Erythroblast (primary cell): ENCODE measurements at regions not wholly inside any gene's neighbourhood (a gene's known extent, or its start where the extent isn't known, plus 50 kb on each side); places are given as distances from the start of the nearest gene placed in this dataset.

Experiments used
- GATA1 ChIP-seq: IDR thresholded peaks from 2 replicates; pipeline ENCODE4 v1.6.1; 2011; ENCODE audit warnings: low read depth, mild to moderate bottlenecking, control low read depth, low read length, moderate library complexity
- POLR2A ChIP-seq: IDR thresholded peaks from 2 replicates; pipeline ENCODE4 v1.6.1; 2011; ENCODE audit warnings: mild to moderate bottlenecking, low read length

DNA sequence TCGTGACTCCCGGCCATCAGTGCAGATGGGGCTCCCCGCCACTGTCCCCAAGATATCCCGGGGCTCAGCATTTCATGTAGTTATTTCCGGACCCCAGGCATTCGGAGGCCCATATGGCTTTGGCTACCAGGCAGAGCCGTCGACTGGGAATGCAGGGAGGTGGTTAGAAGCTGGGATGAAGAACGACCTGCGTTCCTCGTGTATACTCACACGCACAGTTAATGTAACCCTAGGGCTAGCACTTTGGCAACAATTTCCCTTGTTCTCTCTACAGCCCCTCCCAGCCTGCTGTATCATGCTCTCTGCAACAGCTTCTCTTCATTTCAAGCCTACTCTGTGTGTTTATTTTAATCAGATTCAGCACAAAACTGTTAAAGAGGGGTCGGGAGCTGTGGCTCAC, 240.4 kb downstream of the MYLK4 start:
- no peak for TF ChIP-seq POLR2A
- TF ChIP-seq GATA1: no peak
